GM10266 (cell line): ENCODE measurements at regions not wholly inside any gene's neighbourhood (a gene's known extent, or its start where the extent isn't known, plus 50 kb on each side); places are given as distances from the start of the nearest gene placed in this dataset.

ENCODE experiments used
- DNase-seq: peaks from one replicate; pipeline ENCODE4 v3.0.0; 2012; ENCODE audit errors: extremely low spot score
- TF ChIP-seq, protein P1 (sequence below): IDR thresholded peaks from 2 replicates; pipeline ENCODE4 v1.5.1; 2012; ENCODE audit warnings: mild to moderate bottlenecking, low read depth; ENCODE audit not compliant: control insufficient read depth, insufficient read depth; ENCODE audit errors: missing control alignments

DNA sequence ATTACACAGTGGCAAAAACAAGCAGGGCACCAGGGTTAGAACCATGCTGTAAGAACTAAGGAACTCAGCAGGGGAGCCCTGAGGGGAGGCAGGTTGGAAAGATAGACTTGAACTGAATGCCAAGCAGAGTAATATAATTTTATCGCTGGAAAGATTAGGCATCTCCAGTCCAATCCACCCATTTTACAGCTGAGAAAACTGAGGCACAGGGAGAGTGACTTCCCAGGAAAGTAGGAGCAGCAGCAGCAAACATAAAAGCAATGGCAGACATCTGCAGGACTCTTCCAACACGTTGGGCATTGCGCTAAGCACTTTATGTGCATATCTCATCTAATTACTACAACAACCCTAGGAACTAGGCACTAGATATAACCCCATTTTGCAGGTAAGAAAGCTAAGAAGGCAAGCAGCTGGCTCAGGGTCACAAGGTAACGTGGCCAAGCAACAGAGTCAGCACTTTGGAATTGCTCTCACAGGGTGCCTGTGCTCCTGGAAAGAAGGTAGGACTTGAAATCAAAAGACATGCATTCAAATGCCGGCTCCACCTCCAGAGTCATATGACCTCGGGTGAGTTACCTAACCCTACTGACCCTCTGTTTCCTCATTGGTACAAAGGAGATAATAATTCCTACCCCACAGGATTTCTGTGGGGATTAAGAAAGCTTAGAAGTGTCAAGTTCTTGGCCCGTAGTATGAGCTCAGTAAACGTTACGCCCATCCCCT is 215.3 kb downstream of the BARX2 start:
- DNase-seq, result no peak
- TF ChIP-seq, protein P1, sequence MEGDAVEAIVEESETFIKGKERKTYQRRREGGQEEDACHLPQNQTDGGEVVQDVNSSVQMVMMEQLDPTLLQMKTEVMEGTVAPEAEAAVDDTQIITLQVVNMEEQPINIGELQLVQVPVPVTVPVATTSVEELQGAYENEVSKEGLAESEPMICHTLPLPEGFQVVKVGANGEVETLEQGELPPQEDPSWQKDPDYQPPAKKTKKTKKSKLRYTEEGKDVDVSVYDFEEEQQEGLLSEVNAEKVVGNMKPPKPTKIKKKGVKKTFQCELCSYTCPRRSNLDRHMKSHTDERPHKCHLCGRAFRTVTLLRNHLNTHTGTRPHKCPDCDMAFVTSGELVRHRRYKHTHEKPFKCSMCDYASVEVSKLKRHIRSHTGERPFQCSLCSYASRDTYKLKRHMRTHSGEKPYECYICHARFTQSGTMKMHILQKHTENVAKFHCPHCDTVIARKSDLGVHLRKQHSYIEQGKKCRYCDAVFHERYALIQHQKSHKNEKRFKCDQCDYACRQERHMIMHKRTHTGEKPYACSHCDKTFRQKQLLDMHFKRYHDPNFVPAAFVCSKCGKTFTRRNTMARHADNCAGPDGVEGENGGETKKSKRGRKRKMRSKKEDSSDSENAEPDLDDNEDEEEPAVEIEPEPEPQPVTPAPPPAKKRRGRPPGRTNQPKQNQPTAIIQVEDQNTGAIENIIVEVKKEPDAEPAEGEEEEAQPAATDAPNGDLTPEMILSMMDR, result no peak

DNA sequence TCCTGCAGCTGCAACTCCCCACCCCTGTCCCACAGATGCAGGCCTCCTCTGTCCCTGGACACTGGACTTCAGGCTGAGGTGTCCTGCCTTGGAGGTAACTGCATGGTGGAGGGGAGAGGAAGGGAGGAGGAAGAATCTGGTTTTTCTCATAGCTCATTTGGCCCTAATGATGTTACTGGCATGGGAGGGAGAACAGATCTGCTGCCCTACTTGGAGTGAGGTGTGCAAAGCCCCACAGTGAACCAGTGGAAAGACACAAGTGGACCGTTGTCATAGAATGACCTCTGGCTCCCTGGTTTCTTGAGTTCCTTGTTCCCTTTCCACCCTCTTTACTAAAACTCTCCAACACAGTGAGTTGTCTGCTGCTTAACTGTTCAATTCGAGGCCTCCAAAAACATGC is 215.9 kb downstream of the BARX2 start:
- no peak for DNase-seq
- TF ChIP-seq, protein P1, result no peak

DNA sequence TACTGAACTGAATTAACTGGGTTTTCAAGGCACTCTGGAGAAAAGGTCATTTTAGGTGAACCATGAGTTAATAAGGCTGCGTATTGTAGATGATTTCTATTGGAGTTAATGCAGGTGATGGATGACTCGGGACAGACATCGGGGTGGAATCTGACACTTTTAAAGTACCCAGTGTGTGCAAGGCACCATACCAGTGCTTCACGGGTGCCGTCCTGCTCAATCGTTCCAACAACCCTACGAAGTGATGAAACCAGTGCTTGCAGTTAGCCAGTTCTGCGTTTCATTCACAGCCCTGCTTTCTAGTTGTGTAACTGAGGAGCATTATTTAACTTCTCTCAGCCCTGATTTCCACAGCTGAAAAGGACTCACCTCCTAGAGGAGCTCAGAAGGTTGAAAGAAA is 216.5 kb downstream of the BARX2 start:
- no peak for DNase-seq
- TF ChIP-seq, protein P1, result no peak

DNA sequence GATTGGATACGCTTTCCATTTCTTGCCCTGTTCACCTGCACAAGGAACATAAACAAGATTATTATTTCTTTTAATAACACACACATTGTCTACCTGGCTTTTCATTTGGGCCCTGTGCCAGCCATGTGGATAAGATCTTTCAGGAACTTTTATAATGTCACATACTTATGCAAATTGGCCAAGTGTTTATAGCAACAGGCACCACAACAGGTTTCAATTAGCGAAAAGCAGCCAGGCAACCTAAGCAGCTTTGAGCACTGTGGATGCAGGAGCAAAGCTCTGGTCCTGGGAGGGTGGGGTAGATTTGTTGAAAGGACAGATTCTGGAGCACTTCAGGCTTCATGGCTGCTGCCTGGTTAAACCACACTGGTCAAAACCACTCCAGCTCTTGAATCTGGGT is 217.4 kb downstream of the BARX2 start:
- no peak for DNase-seq
- TF ChIP-seq, protein P1, result no peak

DNA sequence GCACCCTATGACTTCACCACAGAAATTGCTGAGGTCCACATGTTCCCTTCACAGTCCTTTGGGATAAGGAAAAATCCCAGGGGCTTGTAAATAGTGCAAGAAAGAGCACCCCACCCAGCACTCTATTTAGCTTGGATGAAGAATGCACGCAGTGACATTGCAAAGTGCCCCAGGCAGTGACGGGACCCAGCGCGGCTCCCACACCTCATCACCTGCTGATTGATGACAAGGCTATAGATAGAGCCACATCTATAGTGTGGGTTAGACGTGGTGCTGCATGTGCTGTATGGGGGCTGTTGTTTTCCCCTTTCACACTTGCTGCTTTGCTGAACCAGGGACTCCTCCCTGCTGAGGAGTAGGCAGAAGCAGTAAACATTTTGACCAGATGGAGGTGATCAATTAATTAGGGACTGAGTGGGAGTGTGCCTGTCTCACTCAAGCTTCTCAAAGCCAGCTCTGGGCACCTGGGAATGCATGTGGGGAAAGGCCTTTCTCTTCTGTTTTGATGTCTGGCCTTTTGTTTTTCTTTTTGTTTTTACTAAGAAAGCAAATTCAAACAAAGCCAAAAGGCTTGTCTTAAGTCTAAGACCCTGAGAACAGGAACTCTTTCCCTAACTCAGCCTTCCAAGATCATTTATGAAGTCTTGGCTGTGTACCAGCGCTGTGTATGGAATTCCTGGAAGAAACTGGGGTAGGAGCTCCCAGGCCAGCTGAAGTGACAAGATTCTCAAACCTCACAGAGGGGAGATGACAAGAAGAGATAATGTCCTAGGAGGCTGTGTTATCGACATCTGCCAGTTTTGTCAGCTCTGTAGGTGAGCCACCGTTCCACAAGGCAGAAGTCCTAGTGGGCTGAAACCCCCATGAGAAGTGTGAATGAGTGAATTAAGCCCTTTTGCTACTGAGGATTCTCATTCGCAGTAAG is 219.7 kb downstream of the BARX2 start:
- TF ChIP-seq, protein P1, result no peak
- no peak for DNase-seq

DNA sequence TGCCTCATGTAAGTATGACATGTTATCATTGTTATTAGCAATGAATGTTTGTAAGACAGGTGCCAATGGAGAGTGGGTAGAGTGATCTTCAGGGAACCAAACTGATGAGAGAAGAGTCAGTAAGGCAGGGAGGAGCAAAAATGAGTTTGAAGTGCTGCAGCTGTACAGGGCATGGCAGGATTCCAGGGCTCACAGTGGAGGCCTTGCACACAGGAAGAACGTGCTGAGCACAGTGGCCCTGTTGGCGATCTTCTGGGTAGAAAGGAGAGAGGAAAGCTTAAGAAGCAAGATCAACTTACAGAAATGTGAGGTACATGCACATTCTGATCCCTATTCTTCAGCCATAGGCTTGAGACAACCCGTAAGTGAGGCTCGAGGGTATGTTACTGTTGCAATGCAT is 219.3 kb upstream of the TMEM45B start:
- TF ChIP-seq, protein P1, result no peak
- no peak for DNase-seq

DNA sequence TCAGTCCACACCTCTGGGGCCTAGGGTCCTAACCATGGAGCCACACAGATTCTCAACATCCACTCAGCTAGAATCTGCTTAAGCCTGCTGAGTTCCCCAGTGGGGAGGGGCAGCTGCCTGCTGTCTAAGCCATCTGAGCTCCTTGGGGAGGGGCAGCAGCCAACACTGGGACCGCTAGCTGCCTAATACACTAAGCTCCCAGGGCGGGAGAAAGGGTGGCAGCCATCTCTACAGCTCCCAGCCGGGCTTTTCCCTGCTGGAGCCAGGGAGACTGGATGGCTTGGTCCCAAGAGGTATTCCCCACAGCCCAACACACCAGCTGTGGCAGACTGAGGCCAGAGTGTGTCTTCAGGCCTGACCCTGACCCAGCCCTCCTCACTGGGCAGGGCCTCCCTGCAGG is 217.3 kb upstream of the TMEM45B start:
- TF ChIP-seq, protein P1, result no peak
- no peak for DNase-seq
